Smooth muscle cell (in vitro differentiated cells): ENCODE measurements at regions not wholly inside any gene's neighbourhood (a gene's known extent, or its start where the extent isn't known, plus 50 kb on each side); places are given as distances from the start of the nearest gene placed in this dataset.

Experiments used
- DNase-seq: peaks from one replicate; lab custom pipeline; 2025; ENCODE audit not compliant: unreplicated experiment; lab: John Stamatoyannopoulos, UW
- H2AFZ ChIP-seq: fragments of 200-600 bp; sonication (generic); 2 replicates; pipeline ENCODE4 v1.6.0; 2016; ENCODE audit warnings: antibody characterized with exemption, low read depth, mild to moderate bottlenecking
- H3F3A ChIP-seq: fragments of 200-600 bp; sonication (generic); 2 replicates; pipeline ENCODE4 v1.6.0; 2017; ENCODE audit warnings: antibody characterized with exemption, low read depth
- H3K27ac ChIP-seq: fragments of 200-600 bp; sonication (generic); 2 replicates; pipeline ENCODE4 v1.5.1; 2016; ENCODE audit warnings: low read depth, mild to moderate bottlenecking
- H3K27me3 ChIP-seq: fragments of 200-600 bp; sonication (generic); 2 replicates; pipeline ENCODE4 v1.6.1; 2016; ENCODE audit warnings: low read depth, mild to moderate bottlenecking
- H3K36me3 ChIP-seq: fragments of 200-600 bp; sonication (generic); 2 replicates; pipeline ENCODE4 v1.5.1; 2016; ENCODE audit warnings: low read depth
- H3K4me1 ChIP-seq: fragments of 200-600 bp; sonication (generic); 2 replicates; pipeline ENCODE4 v1.5.1; 2016; ENCODE audit warnings: low read depth
- H3K4me2 ChIP-seq: fragments of 200-600 bp; sonication (generic); 2 replicates; pipeline ENCODE4 v1.6.0; 2016; ENCODE audit warnings: mild to moderate bottlenecking
- H3K4me3 ChIP-seq: fragments of 200-600 bp; sonication (generic); 2 replicates; pipeline ENCODE4 v1.5.1; 2016; ENCODE audit warnings: mild to moderate bottlenecking
- H3K79me2 ChIP-seq: fragments of 200-600 bp; sonication (generic); 2 replicates; pipeline ENCODE4 v1.6.0; 2016; ENCODE audit warnings: low read depth, mild to moderate bottlenecking
- H3K9ac ChIP-seq: fragments of 200-600 bp; sonication (generic); 2 replicates; pipeline ENCODE4 v1.6.0; 2016; ENCODE audit warnings: low read depth
- H3K9me3 ChIP-seq: fragments of 200-600 bp; sonication (generic); replicated peaks from 2 replicates; pipeline ENCODE4 v1.5.1; 2016; ENCODE audit warnings: low read depth
- H4K20me1 ChIP-seq: fragments of 200-600 bp; sonication (generic); 2 replicates; pipeline ENCODE4 v1.6.0; 2016; ENCODE audit warnings: low read depth
- WGBS: methylation state at CpG from one replicate; pipeline ENCODE4 v1.1.7; 2016; ENCODE audit warnings: low lambda C conversion rate; 5-methylcytosine and 5-hydroxymethylcytosine counted together
- TF ChIP-seq, protein P1 (sequence below): fragments of 200-600 bp; sonication (generic); IDR thresholded peaks from 2 replicates; pipeline ENCODE4 v1.5.1; 2017; ENCODE audit warnings: borderline replicate concordance, mild to moderate bottlenecking, antibody characterized with exemption; ENCODE audit not compliant: insufficient read depth, poor library complexity, severe bottlenecking

DNA sequence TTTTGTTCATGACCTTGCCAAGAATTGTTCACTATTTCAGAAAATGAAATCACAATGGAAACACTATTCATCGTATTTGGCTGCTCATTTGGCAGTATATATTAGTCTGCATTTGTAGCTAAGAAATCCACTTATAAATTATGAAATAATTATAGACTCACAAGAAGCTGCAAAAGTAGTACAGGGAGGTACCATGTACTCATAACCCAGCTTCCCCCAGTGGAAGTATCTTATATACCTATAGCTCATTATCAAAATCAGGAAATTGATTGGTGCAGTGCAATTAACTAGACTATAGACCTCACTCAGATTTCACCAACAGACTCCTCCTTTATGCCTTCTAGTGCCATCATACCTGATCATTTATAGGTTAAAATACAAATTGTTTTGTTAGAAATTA, 178.8 kb upstream of the VASH1 start:
- Histone ChIP-seq H3K27me3 (no peaks in the 10 kb centered on the region), H3K4me3 (no peak overlapping the region), H3K36me3 (no peaks in the 10 kb centered on the region), H2AFZ (no peak overlapping the region), H3K4me1 (peaks cover 3% of the 10 kb centered on the region), H3K27ac (no peak overlapping the region), H3K79me2 (no peaks in the 10 kb centered on the region), H3K4me2 (no peak overlapping the region), H3F3A (no peaks in the 10 kb centered on the region), H4K20me1 (no peaks in the 10 kb centered on the region), H3K9ac (no peak overlapping the region), H3K9me3 (no peaks in the 10 kb centered on the region)
- TF ChIP-seq, protein P1, sequence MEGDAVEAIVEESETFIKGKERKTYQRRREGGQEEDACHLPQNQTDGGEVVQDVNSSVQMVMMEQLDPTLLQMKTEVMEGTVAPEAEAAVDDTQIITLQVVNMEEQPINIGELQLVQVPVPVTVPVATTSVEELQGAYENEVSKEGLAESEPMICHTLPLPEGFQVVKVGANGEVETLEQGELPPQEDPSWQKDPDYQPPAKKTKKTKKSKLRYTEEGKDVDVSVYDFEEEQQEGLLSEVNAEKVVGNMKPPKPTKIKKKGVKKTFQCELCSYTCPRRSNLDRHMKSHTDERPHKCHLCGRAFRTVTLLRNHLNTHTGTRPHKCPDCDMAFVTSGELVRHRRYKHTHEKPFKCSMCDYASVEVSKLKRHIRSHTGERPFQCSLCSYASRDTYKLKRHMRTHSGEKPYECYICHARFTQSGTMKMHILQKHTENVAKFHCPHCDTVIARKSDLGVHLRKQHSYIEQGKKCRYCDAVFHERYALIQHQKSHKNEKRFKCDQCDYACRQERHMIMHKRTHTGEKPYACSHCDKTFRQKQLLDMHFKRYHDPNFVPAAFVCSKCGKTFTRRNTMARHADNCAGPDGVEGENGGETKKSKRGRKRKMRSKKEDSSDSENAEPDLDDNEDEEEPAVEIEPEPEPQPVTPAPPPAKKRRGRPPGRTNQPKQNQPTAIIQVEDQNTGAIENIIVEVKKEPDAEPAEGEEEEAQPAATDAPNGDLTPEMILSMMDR = no peak
- WGBS = 94% methylated on average over 1 of the region's 1 CpG
- DNase-seq = no peak

DNA sequence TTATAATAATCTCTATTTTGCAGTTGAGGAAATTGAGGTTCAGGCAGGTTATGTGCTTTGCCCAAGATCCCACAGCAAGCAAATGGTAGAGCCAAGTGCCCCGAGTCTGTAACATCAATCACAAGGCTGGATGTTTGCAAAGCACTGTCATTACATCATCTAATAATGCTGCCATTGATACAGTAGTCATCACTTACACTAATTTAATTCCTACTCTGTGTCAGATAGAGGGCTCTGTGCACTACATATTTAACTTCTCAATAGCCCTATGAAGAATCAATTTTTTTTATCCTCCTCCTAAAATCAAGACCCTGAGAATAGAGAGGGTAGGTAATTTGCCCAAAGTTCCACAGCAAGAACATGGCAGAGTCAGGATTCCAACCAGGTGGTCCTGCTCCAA, 178.1 kb upstream of the VASH1 start:
- Histone ChIP-seq H2AFZ (no peak overlapping the region), H3K9me3 (no peaks in the 10 kb centered on the region), H3K9ac (no peak overlapping the region), H3K79me2 (no peaks in the 10 kb centered on the region), H4K20me1 (no peaks in the 10 kb centered on the region), H3K27me3 (no peaks in the 10 kb centered on the region), H3K4me2 (no peak overlapping the region), H3K36me3 (no peaks in the 10 kb centered on the region), H3K27ac (no peak overlapping the region), H3K4me3 (no peak overlapping the region), H3K4me1 (peaks cover 3% of the 10 kb centered on the region), H3F3A (no peaks in the 10 kb centered on the region)
- TF ChIP-seq, protein P1 = no peak
- 91% methylated on average over 1 of the region's 1 CpG for WGBS
- DNase-seq = no peak

DNA sequence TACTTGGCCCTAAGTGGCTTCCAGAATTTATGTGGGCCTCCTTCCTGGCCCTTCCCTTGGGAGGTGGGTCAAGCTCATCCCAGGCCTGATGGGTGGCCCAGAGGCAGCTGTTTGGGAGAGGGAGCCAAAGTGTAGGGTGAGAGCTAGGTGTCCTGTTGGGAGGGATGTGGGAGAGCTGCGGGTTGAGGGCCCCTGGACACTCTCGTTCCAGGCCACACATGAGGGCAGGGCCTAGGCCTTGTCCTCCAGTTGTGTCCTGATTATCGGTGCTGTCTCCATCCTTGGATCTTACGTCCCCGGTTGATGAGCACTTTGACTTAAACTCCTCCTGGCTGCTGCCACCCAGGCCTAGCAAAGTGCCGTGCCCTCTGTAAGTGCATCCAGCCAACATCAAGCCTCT, 177.5 kb upstream of the VASH1 start:
- H2AFZ ChIP-seq = no peak overlapping the region
- 99% methylated on average over 6 of the region's 6 CpGs for WGBS
- DNase-seq = no peak
- H3K27me3 ChIP-seq = no peaks in the 10 kb centered on the region
- no peaks in the 10 kb centered on the region for H4K20me1 ChIP-seq
- TF ChIP-seq, protein P1 = no peak
- H3K4me1 ChIP-seq = peaks cover 3% of the 10 kb centered on the region
- H3K79me2 ChIP-seq = no peaks in the 10 kb centered on the region
- H3K9me3 ChIP-seq = no peaks in the 10 kb centered on the region
- H3K4me3 ChIP-seq = no peak overlapping the region
- no peaks in the 10 kb centered on the region for H3K36me3 ChIP-seq
- H3K9ac ChIP-seq = no peak overlapping the region
- no peak overlapping the region for H3K4me2 ChIP-seq
- H3K27ac ChIP-seq = no peak overlapping the region
- H3F3A ChIP-seq = no peaks in the 10 kb centered on the region

DNA sequence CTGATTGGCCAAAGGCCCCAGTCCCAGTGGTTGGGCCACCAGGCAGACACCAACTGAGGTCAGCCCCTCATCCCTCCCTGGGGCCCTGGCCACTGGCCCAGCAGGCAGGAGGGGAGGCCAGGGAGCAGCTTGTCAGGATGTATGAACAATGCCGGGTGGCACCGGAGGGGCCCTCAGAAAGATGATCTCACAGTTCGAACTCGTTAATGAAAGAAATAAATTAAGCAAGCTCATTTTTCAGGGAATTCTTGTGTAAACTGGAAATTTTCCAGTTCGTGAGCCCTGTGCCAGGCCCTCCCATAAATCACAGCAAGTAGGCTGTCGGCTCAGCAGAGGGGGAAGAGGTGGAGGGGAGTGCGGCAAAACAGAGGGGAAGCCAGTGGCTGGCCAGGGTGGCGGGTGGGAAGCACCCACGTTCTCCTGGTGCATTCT, 177.0 kb upstream of the VASH1 start:
- Histone ChIP-seq H3K4me2 (no peak overlapping the region), H3K79me2 (no peaks in the 10 kb centered on the region), H4K20me1 (no peaks in the 10 kb centered on the region), H3K4me1 (peaks cover 3% of the 10 kb centered on the region), H3K27me3 (no peaks in the 10 kb centered on the region), H3K9me3 (no peaks in the 10 kb centered on the region), H2AFZ (no peak overlapping the region), H3K36me3 (no peaks in the 10 kb centered on the region), H3K9ac (no peak overlapping the region), H3F3A (no peaks in the 10 kb centered on the region), H3K27ac (no peak overlapping the region), H3K4me3 (no peak overlapping the region)
- TF ChIP-seq, protein P1 = no peak
- WGBS = 78% methylated on average over 9 of the region's 9 CpGs
- DNase-seq = no peak
